ENCODE measurements at regions not wholly inside any gene's neighbourhood (a gene's known extent, or its start where the extent isn't known, plus 50 kb on each side); places are given as distances from the start of the nearest gene placed in this dataset.

GRCh38 chr2:37489536-37489935 lies 145.1 kb downstream of the QPCT start:
- TF ChIP-seq, protein P1, sequence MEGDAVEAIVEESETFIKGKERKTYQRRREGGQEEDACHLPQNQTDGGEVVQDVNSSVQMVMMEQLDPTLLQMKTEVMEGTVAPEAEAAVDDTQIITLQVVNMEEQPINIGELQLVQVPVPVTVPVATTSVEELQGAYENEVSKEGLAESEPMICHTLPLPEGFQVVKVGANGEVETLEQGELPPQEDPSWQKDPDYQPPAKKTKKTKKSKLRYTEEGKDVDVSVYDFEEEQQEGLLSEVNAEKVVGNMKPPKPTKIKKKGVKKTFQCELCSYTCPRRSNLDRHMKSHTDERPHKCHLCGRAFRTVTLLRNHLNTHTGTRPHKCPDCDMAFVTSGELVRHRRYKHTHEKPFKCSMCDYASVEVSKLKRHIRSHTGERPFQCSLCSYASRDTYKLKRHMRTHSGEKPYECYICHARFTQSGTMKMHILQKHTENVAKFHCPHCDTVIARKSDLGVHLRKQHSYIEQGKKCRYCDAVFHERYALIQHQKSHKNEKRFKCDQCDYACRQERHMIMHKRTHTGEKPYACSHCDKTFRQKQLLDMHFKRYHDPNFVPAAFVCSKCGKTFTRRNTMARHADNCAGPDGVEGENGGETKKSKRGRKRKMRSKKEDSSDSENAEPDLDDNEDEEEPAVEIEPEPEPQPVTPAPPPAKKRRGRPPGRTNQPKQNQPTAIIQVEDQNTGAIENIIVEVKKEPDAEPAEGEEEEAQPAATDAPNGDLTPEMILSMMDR (IDR thresholded peaks at IDR 0.05) = no peak
- no peak for TF ChIP-seq POLR2A (IDR thresholded peaks at IDR 0.05)
